Fibroblast of pulmonary artery (primary cell): ENCODE measurements at regions not wholly inside any gene's neighbourhood (a gene's known extent, or its start where the extent isn't known, plus 50 kb on each side); places are given as distances from the start of the nearest gene placed in this dataset.
"Not testable (repeated sequence)": the region's sequence is repeated elsewhere in the genome, so short reads cannot be mapped to it uniquely, and the experiment has no call there.

ENCODE experiments used
- DNase-seq: peaks from one replicate; pipeline ENCODE4 v3.0.0-alpha.2; 2010; ENCODE audit warnings: low read depth
- H3K4me3 ChIP-seq: replicated peaks from 2 replicates; pipeline ENCODE4 v1.5.1; 2011; ENCODE audit warnings: low read depth, mild to moderate bottlenecking, control low read depth, low read length, moderate library complexity
- TF ChIP-seq, protein P1 (sequence below): IDR thresholded peaks from 2 replicates; pipeline ENCODE4 v1.5.1; 2011; ENCODE audit warnings: mild to moderate bottlenecking, control low read depth, low read length, inconsistent platforms; ENCODE audit errors: missing control alignments

DNA sequence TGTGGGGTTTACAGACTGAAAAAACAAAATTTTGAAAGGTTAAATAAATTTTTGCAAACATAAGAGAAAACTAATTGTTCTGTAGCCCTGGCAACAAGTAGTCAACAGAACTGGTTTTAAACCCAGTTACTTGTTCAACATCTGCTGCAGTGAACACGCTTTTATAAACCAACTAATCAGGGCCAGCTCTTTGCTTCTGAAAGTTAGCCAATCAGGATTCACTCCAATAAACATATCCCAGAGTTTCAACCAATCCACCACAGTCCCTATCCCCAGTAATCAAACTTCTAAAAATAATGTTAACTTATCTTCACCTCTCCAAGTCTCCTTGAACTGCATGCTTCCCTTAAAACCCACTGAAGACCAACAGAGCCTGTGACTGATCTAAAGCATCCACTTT is 306.6 kb downstream of the CTH start:
- no peak for DNase-seq
- TF ChIP-seq, protein P1, sequence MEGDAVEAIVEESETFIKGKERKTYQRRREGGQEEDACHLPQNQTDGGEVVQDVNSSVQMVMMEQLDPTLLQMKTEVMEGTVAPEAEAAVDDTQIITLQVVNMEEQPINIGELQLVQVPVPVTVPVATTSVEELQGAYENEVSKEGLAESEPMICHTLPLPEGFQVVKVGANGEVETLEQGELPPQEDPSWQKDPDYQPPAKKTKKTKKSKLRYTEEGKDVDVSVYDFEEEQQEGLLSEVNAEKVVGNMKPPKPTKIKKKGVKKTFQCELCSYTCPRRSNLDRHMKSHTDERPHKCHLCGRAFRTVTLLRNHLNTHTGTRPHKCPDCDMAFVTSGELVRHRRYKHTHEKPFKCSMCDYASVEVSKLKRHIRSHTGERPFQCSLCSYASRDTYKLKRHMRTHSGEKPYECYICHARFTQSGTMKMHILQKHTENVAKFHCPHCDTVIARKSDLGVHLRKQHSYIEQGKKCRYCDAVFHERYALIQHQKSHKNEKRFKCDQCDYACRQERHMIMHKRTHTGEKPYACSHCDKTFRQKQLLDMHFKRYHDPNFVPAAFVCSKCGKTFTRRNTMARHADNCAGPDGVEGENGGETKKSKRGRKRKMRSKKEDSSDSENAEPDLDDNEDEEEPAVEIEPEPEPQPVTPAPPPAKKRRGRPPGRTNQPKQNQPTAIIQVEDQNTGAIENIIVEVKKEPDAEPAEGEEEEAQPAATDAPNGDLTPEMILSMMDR, result no peak
- no peak overlapping the region for H3K4me3 ChIP-seq

DNA sequence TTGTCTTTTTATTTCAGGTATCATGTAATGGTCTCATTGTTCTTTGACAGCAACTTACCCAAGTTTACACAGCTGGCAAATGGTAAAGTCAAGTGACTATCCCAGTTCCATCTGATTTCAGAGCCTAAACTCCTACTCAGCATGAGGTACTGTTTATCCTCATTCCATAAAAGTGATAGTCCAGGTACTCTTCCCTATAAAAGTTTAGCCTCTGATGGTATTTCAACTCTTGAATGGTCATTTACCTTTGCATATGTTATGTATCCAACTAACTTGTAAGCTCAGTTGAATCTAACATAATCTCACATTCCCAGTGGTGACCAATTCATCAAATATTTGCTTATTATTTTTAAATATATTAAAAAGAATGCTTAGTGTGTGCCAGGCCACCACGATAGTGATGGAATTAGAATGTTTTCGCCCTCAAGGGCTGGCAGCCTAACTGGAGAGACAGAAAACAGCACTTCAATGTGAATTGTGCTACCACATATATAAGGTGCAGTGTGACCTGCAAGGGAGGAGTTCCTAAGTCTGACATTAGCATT is 307.1 kb downstream of the CTH start:
- TF ChIP-seq, protein P1, result no peak
- peak; percentile 2 for DNase-seq

GRCh38 chr1:70719154-70719553 is 308.1 kb downstream of the CTH start:
- DNase-seq, result no peak

More for the DNA sequence above, 307.1 kb downstream of the CTH start:
- no peak overlapping the region for H3K4me3 ChIP-seq

GRCh38 chr1:70720109-70720508 is 309.0 kb downstream of the CTH start:
- TF ChIP-seq, protein P1, result no peak

More at GRCh38 chr1:70719154-70719553, 308.1 kb downstream of the CTH start:
- TF ChIP-seq, protein P1, result no peak
- H3K4me3 ChIP-seq, result no peak overlapping the region

DNA sequence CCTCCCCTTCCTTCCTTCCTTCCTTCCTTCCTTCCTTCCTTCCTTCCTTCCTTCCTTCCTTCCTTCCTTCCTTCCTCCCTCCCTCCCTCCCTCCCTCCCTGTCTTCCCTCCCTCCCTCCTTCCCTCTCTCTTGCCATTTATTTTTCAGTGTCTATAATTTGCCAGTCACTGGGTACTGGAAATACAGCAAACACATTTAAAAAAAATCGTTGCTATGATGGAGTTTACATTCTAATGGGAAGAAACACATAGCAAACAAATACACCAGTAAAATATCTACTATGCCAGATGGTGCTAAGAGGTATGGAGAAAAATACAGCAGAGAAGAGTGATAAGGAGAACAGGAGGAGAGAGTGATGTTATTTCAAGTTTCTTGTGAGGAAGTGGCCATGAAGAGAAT is 309.5 kb downstream of the CTH start:
- H3K4me3 ChIP-seq, result no peak overlapping the region
- DNase-seq, result no peak
- TF ChIP-seq, protein P1, result no peak

More at GRCh38 chr1:70720109-70720508, 309.0 kb downstream of the CTH start:
- no peak overlapping the region for H3K4me3 ChIP-seq
- DNase-seq, result no peak

- TF ChIP-seq, protein P1, result no peak
- no peak for DNase-seq
- H3K4me3 ChIP-seq, result no peak overlapping the region
These were observed 316.9 kb downstream of the CTH start for GRCh38 chr1:70727886-70728489.

- not testable (repeated sequence) for H3K4me3 ChIP-seq, DNase-seq
These were observed 311.1 kb downstream of the PTGER3 start for GRCh38 chr1:70736518-70736917.
